ENCODE measurements at regions not wholly inside any gene's neighbourhood (a gene's known extent, or its start where the extent isn't known, plus 50 kb on each side); places are given as distances from the start of the nearest gene placed in this dataset.

GRCh38 chr5:165560648-165561047 is 2055.2 kb downstream of the MAT2B start:
- H3K4me1 ChIP-seq: no peaks in the 10 kb centered on the region
- intact Hi-C loops (cut with DNase I): no loop called here
- DNase-seq (no peak), FAIRE-seq (no peak), ATAC-seq (no peak)
- H3K36me3 ChIP-seq: no peaks in the 10 kb centered on the region
- H3K27me3 ChIP-seq: no peaks in the 10 kb centered on the region
- WGBS, 2 donors: 65 to 67% methylated on average over 1 of the region's 1 CpG
- TF ChIP-seq CTCF (IDR thresholded peaks at IDR 0.05): no peak
- H3K4me3 ChIP-seq: no peak overlapping the region
- no peaks in the 10 kb centered on the region for H3K9me3 ChIP-seq
- H3K27ac ChIP-seq: no peak overlapping the region

GRCh38 chr5:165565911-165566310 is 2060.5 kb downstream of the MAT2B start:
- intact Hi-C loops (cut with DNase I): no loop called here
- H3K27me3 ChIP-seq: no peaks in the 10 kb centered on the region
- DNase-seq (no peak), ATAC-seq (no peak), FAIRE-seq (no peak)
- no peak for TF ChIP-seq CTCF (IDR thresholded peaks at IDR 0.05)
- no peaks in the 10 kb centered on the region for H3K4me1 ChIP-seq
- H3K27ac ChIP-seq: no peak overlapping the region
- no peaks in the 10 kb centered on the region for H3K36me3 ChIP-seq
- no peak overlapping the region for H3K4me3 ChIP-seq
- no peaks in the 10 kb centered on the region for H3K9me3 ChIP-seq
- 29 to 31% methylated on average over 4 of the region's 4 CpGs for WGBS, 2 donors

- DNase-seq (no peak), FAIRE-seq (no peak), ATAC-seq (no peak)
- intact Hi-C loops (cut with DNase I): no loop called here
- Histone ChIP-seq H3K4me3 (no peak overlapping the region), H3K4me1 (no peaks in the 10 kb centered on the region), H3K27me3 (no peaks in the 10 kb centered on the region), H3K9me3 (no peaks in the 10 kb centered on the region), H3K36me3 (no peaks in the 10 kb centered on the region), H3K27ac (no peak overlapping the region)
- WGBS, 2 donors: 61 to 73% methylated on average over 7 of the region's 7 CpGs
- TF ChIP-seq CTCF (IDR thresholded peaks at IDR 0.05): no peak
Measured at GRCh38 chr5:165569551-165569950, 2064.1 kb downstream of the MAT2B start.

GRCh38 chr5:165573445-165573844 is 2068.0 kb downstream of the MAT2B start:
- Histone ChIP-seq H3K27ac (no peak overlapping the region), H3K4me1 (no peaks in the 10 kb centered on the region), H3K9me3 (no peaks in the 10 kb centered on the region), H3K4me3 (no peak overlapping the region), H3K27me3 (no peaks in the 10 kb centered on the region), H3K36me3 (no peaks in the 10 kb centered on the region)
- DNase-seq (no peak), ATAC-seq (no peak), FAIRE-seq (no peak)
- no peak for TF ChIP-seq CTCF (IDR thresholded peaks at IDR 0.05)
- 49 to 64% methylated on average over 4 of the region's 4 CpGs for WGBS, 2 donors
- intact Hi-C loops (cut with DNase I): no loop called here

GRCh38 chr5:165574100-165574499 is 2068.7 kb downstream of the MAT2B start:
- Histone ChIP-seq H3K4me3 (no peak overlapping the region), H3K36me3 (no peaks in the 10 kb centered on the region), H3K27ac (no peak overlapping the region), H3K4me1 (no peaks in the 10 kb centered on the region), H3K9me3 (no peaks in the 10 kb centered on the region), H3K27me3 (no peaks in the 10 kb centered on the region)
- intact Hi-C loops (cut with DNase I): no loop called here
- FAIRE-seq (no peak), ATAC-seq (no peak), DNase-seq (no peak)
- TF ChIP-seq CTCF (IDR thresholded peaks at IDR 0.05): no peak
- WGBS, 2 donors: 45 to 65% methylated on average over 2 of the region's 2 CpGs

Data from pancreas (tissue), 10 donors.